Psoas muscle (tissue), 7 donors: ENCODE measurements at regions not wholly inside any gene's neighbourhood (a gene's known extent, or its start where the extent isn't known, plus 50 kb on each side); places are given as distances from the start of the nearest gene placed in this dataset.
A peak's percentile ranks its signal among the peaks of the same experiment; 100 is the strongest.

Experiments
- ATAC-seq, 4 donors: fragments of 200-7000 bp; cut with Tn5 transposase; one replicate each; pipeline ENCODE4 v1.9.1; 2020; ENCODE audit warnings: moderate library complexity in 3 of 4, mild to moderate bottlenecking in 2 of 4
- DNase-seq, 2 donors: peaks; one replicate each; pipeline ENCODE4 v3.0.0-alpha.2; 2020
- H3K27ac ChIP-seq: fragments of 200-600 bp; one replicate; pipeline ENCODE4 v1.8.0; 2022
- H3K27me3 ChIP-seq, 3 donors: fragments of 200-600 bp in 1 of 3; one replicate each; pipeline versions ENCODE4 v1.6.1 to v1.8.0; 2013 to 2022; ENCODE audit warnings: low read length in 2 of 3, mild to moderate bottlenecking in 2 of 3, moderate library complexity in 1 of 3; ENCODE audit not compliant: insufficient read depth in 3 of 3
- H3K36me3 ChIP-seq, 2 donors: fragments of 200-600 bp in 1 of 2; one replicate each; pipeline versions ENCODE4 v1.6.1 to v1.8.0; 2013 to 2022; ENCODE audit warnings: low read depth in 1 of 2, mild to moderate bottlenecking in 1 of 2, moderate library complexity in 1 of 2; ENCODE audit not compliant: insufficient read depth in 1 of 2
- H3K4me1 ChIP-seq: fragments of 200-600 bp; one replicate; pipeline ENCODE4 v1.8.0; 2022
- H3K4me3 ChIP-seq: fragments of 200-600 bp; one replicate; pipeline ENCODE4 v1.8.0; 2022; ENCODE audit warnings: mild to moderate bottlenecking
- H3K9me3 ChIP-seq: fragments of 200-600 bp; one replicate; pipeline ENCODE4 v1.8.0; 2022
- whole genome bisulfite sequencing, 3 donors: extraction: QIAGEN DNeasy Blood & Tissue Kit; methylation state at CpG; one replicate each; pipeline versions ENCODE4 v1.1.6 to v1.1.7; 2013; 5-methylcytosine and 5-hydroxymethylcytosine counted together
- intact Hi-C, 2 donors: fragments of 100-400 bp; cut with DNase I; formaldehyde crosslinking; loops; one replicate each; pipeline versions ENCODE4 v1.11.0 to v1.14.2; 2022
- TF ChIP-seq, protein P1 (sequence below): fragments of 200-600 bp; IDR thresholded peaks from one replicate; pipeline ENCODE4 v1.8.0; 2022; ENCODE audit warnings: antibody characterized with exemption
- donor health status: healthy with polysubstance abuse.
- donor health status: DM: no; HTN: no; CAD: no; lungs with moderate emphysema.
- donor health status: Bipolar disorder and iron deficiency.
- donor health status: healthy.
- donor health status: DM: yes; HTN: yes; CAD: no.
- donor health status: DM: no; HTN: no; CAD: no.
- donor health status: DM: yes; HTN: yes; CAD: no.

GRCh38 chr14:101056446-101056845, 152.9 kb upstream of the RTL1 start:
- Histone ChIP-seq H3K36me3 (no peaks in the 10 kb centered on the region), H3K9me3 (no peaks in the 10 kb centered on the region), H3K4me3 (no peak overlapping the region), H3K27ac (no peak overlapping the region), H3K27me3 (no peaks in the 10 kb centered on the region), H3K4me1 (no peaks in the 10 kb centered on the region)
- intact Hi-C loops, result no loop called here
- ATAC-seq (no peak), DNase-seq (no peak)
- WGBS, 3 donors, result 72 to 78% (median 77%) methylated on average over 2 of the region's 2 CpGs
- TF ChIP-seq, protein P1, sequence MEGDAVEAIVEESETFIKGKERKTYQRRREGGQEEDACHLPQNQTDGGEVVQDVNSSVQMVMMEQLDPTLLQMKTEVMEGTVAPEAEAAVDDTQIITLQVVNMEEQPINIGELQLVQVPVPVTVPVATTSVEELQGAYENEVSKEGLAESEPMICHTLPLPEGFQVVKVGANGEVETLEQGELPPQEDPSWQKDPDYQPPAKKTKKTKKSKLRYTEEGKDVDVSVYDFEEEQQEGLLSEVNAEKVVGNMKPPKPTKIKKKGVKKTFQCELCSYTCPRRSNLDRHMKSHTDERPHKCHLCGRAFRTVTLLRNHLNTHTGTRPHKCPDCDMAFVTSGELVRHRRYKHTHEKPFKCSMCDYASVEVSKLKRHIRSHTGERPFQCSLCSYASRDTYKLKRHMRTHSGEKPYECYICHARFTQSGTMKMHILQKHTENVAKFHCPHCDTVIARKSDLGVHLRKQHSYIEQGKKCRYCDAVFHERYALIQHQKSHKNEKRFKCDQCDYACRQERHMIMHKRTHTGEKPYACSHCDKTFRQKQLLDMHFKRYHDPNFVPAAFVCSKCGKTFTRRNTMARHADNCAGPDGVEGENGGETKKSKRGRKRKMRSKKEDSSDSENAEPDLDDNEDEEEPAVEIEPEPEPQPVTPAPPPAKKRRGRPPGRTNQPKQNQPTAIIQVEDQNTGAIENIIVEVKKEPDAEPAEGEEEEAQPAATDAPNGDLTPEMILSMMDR, result no peak

DNA sequence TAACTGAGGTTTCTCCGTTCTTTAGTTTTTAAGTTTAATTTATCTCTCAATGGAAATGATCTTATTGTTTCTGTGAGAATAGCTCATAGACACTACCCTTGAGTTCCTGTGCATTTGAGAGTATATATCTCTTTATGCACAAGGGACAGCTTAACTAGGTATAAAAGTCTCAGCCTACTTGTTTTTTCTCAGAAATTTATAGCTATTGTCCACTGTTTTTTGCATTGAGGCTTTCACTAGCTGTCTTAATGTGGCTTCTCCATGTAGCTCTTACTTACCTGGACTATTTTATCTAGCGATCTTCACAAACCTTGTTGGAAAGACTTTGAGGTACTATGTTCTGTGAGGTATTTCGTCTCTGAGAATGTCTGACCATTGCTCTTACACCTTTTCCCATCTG, 153.9 kb upstream of the RTL1 start:
- ATAC-seq, result no peak

GRCh38 chr14:101058571-101058970, 155.0 kb upstream of the RTL1 start:
- DNase-seq, result no peak
- no peak for ATAC-seq
- H3K4me3 ChIP-seq, result no peak overlapping the region
- H3K36me3 ChIP-seq, result no peaks in the 10 kb centered on the region
- no peaks in the 10 kb centered on the region for H3K4me1 ChIP-seq
- H3K9me3 ChIP-seq, result no peaks in the 10 kb centered on the region
- TF ChIP-seq, protein P1, result no peak
- peaks cover 0 to 7% (median 0%) of the 10 kb centered on the region in 3 donors for H3K27me3 ChIP-seq
- intact Hi-C loops, result no loop called here
- no peak overlapping the region for H3K27ac ChIP-seq
- 43 to 46% (median 45%) methylated on average over 3 of the region's 3 CpGs for WGBS, 3 donors

More for the DNA sequence above, 153.9 kb upstream of the RTL1 start:
- Histone ChIP-seq H3K9me3 (no peaks in the 10 kb centered on the region), H3K27me3 (peaks cover 0 to 4% (median 0%) of the 10 kb centered on the region in 3 donors), H3K4me1 (no peaks in the 10 kb centered on the region), H3K36me3 (no peaks in the 10 kb centered on the region), H3K4me3 (no peak overlapping the region), H3K27ac (no peak overlapping the region)
- no peak for DNase-seq
- TF ChIP-seq, protein P1, result no peak
- intact Hi-C loops, result no loop called here
- 92 to 93% (median 93%) methylated on average over 3 of the region's 3 CpGs for WGBS, 3 donors

DNA sequence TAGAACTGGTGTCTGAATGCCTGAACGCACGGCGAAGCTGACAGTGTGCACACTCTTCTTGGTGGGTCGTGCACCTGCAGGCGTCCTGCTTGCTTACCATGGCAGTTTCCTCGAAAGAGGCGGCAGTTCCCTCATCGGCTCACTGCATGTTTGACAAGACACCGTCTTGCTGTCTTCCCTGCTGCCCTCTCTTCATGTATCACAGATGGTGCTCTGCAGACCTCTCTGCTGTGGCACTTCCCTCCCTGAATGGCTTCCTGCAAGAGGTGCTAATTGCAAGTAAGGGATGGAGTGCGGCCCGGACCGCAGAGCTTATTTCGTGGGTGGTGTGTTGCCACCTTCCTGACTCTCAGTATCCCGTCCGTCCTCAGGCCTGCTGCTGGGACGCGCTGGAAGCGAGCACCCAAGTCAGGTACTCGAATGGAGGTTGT, 156.7 kb upstream of the RTL1 start:
- intact Hi-C loops, result no loop called here
- H3K4me3 ChIP-seq, result no peak overlapping the region
- H3K9me3 ChIP-seq, result no peaks in the 10 kb centered on the region
- H3K36me3 ChIP-seq, result no peaks in the 10 kb centered on the region
- DNase-seq (peak; percentile 2 to 18), ATAC-seq (no peak)
- peaks cover 0 to 7% (median 0%) of the 10 kb centered on the region in 3 donors for H3K27me3 ChIP-seq
- TF ChIP-seq, protein P1, result no peak
- 90 to 93% (median 91%) methylated on average over 19 of the region's 19 CpGs for WGBS, 3 donors
- H3K4me1 ChIP-seq, result no peaks in the 10 kb centered on the region
- H3K27ac ChIP-seq, result no peak overlapping the region

DNA sequence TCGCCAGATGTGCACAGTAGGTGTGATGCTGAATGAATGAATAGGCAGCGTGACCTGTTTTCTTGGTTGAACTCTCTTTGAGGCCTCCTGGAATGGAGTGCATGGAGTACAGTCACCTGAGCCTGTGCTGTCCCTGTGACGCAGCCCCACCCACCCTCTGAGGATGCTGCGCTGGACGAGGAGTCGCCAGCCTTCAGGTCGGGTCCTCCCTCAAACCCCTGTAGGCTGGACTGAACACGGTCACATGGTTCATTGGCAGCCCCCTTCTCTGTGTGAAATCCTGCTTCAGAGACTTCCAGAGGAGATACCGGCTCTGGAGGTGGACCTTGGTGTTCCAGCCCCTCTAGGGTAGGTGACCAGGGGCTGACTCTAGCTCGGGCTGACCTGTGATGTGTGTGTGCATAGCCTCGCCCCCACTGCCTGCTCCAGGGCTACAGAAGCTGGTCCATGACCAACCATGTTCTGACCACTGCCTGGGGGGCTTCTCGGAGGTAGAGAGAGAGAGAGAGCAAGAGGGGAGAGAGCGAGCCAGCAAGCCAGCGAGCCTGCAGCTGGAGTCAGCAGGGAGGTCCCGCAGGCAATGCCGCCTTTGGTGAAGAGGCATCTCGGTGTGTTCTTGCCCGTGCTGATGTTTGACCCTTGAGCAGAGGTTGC, 158.0 kb upstream of the RTL1 start:
- DNase-seq, result peak; percentile 7 to 15
- intact Hi-C loops, result no loop called here
- Histone ChIP-seq H3K27me3 (peaks cover 0 to 7% (median 0%) of the 10 kb centered on the region in 3 donors), H3K4me1 (no peaks in the 10 kb centered on the region), H3K36me3 (no peaks in the 10 kb centered on the region), H3K27ac (no peak overlapping the region), H3K4me3 (no peak overlapping the region), H3K9me3 (no peaks in the 10 kb centered on the region)
- TF ChIP-seq, protein P1, result no peak
- ATAC-seq, result no peak
- WGBS, 3 donors, result 85 to 90% (median 87%) methylated on average over 18 of the region's 18 CpGs
